AG09309 (cell line): ENCODE measurements at regions not wholly inside any gene's neighbourhood (a gene's known extent, or its start where the extent isn't known, plus 50 kb on each side); places are given as distances from the start of the nearest gene placed in this dataset.

Experiments
- DNase-seq: peaks from one replicate; pipeline ENCODE4 v3.0.0-alpha.2; 2010; ENCODE audit warnings: low read depth
- H3K4me3 ChIP-seq: 2 replicates; pipeline ENCODE4 v1.5.1; 2011; ENCODE audit warnings: mild to moderate bottlenecking, low read depth, low read length, moderate library complexity; ENCODE audit not compliant: control insufficient read depth
- TF ChIP-seq, protein P1 (sequence below): IDR thresholded peaks from 2 replicates; pipeline ENCODE4 v1.5.1; 2011; ENCODE audit warnings: mild to moderate bottlenecking, low read depth, low read length, inconsistent platforms; ENCODE audit not compliant: insufficient read depth, control insufficient read depth; ENCODE audit errors: missing control alignments

DNA sequence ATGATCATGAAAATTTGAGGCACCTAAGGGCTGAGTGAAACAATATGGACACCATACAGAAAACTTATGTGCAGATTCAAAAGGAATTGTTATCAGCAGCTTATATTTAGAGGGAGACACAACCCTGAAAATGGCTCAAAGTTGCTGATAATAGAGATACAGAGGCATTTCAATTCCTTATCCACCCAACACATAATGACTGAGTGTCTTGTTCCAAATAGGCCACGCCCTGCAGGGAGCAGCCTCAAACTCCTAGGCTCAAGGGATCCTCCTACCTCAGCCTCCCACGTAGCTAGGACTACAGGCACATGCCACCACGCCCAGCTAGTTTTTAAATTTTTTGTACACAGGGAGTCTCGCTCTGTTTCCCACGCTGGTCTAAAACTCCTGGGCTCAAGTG, 79.0 kb downstream of the LBH start:
- TF ChIP-seq, protein P1, sequence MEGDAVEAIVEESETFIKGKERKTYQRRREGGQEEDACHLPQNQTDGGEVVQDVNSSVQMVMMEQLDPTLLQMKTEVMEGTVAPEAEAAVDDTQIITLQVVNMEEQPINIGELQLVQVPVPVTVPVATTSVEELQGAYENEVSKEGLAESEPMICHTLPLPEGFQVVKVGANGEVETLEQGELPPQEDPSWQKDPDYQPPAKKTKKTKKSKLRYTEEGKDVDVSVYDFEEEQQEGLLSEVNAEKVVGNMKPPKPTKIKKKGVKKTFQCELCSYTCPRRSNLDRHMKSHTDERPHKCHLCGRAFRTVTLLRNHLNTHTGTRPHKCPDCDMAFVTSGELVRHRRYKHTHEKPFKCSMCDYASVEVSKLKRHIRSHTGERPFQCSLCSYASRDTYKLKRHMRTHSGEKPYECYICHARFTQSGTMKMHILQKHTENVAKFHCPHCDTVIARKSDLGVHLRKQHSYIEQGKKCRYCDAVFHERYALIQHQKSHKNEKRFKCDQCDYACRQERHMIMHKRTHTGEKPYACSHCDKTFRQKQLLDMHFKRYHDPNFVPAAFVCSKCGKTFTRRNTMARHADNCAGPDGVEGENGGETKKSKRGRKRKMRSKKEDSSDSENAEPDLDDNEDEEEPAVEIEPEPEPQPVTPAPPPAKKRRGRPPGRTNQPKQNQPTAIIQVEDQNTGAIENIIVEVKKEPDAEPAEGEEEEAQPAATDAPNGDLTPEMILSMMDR, result no peak
- DNase-seq, result no peak
- H3K4me3 ChIP-seq, result no peak overlapping the region

DNA sequence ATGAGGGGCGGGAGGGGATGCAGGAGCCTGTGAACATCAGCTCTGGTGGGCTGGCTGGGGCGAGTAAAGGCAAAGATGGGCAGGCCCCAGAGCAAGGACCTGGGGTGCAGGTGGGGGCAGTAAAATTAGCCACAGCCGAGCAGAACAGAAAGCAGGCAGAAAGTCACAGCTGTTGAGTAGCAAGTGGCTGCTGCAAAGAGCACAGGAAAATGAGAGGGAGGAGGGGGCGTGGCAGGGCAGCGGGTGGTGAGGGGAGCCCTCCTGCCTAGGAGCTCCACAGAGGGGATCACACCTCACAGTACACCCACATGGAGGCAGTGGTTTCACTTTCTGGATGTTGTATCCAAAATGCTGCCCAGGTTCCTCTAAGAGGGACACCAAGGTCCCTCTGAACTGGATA, 79.6 kb downstream of the LBH start:
- TF ChIP-seq, protein P1, result no peak
- no peak overlapping the region for H3K4me3 ChIP-seq
- DNase-seq, result no peak

DNA sequence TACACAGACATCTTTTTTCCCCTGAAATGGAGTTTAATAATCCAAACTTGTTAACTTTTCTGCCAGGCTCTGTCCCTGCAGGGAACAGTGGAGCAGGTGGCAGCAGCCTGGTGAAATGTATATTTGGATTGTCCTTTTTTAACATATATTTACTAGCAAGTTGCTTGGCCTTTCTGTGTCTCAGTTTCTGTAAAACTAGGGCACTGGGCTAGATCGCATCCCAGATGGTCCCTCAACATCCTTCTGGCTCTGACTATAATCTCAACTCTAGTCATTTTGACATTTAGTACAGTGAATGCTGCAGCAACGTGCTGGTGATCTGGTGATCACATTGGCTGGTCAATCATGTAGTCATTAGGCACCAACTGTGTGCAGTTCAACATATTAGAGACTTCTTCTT, 80.4 kb downstream of the LBH start:
- no peak overlapping the region for H3K4me3 ChIP-seq
- no peak for DNase-seq
- TF ChIP-seq, protein P1, result no peak

DNA sequence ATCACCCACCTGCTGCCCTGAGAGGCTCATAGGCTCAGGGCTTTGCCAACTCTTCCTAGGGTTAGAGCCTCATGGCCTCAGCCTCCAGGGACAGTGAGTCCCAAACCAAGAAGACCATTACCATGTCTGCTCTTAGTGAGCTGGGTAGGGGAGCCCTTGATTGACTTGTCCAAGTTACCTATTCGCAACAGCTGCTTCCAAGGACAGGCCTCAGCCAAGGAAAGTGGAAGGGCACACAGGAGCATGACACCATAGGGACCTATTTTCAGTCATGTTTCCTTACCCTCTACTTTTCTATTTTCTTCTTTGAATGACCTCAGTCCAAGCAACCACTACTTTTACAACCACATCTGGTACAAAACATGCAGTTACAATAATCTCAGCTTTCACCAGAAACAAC, 81.6 kb downstream of the LBH start:
- TF ChIP-seq, protein P1, result no peak
- no peak overlapping the region for H3K4me3 ChIP-seq
- DNase-seq, result no peak

DNA sequence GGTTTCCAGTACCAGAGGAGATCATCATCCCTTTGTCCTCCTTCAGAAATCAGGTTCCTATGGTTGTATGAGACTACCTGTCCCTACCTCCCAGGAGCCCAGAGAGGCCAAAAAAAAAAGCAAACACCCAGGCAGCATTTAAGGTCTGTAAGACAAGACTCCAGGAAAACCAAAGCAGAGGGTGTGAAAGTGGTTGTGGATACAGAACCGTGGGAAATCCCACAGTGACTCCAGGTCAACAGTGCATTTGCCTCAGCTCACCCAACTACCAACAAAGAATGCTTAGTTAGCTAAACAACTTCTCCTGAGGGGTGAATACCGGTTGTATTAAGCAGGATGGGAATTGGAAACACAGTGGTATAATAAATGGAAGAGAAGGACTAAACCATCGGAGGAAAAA, 83.6 kb downstream of the LBH start:
- no peak overlapping the region for H3K4me3 ChIP-seq
- TF ChIP-seq, protein P1, result no peak
- DNase-seq, result no peak

DNA sequence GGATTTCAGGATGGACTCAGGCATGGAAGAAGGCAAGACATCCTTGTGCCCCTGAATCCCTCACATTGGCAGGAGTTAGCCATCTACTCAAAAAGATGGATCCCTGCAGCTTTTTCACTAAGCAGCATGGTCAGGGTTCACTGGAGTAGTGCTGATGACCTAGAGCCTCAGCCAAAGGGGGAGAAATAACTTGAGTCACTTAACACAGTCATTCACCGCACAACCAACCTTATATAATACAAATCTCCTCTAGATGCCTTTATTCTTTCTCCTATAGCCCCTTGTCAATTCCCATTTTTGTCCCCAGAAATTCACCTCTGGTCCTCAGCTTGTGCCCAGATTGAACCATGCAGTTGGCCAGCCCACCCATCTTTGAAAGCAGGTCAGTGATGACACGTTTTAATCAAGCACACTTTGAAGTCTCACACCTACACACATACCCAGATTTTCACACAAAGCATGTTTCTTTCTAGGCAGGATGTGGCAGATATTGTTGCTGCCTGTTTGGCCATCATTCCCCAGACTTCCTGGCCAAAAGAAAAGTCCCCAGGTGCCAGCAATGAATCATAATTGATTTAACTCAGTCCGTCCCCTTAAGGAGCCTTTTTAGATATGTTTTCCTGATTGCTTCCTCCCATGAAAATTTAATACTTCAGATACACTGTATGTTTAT, 84.2 kb downstream of the LBH start:
- TF ChIP-seq, protein P1, result no peak
- H3K4me3 ChIP-seq, result no peak overlapping the region
- DNase-seq, result no peak
